NCI-H345 (cell line): ENCODE measurements at regions not wholly inside any gene's neighbourhood (a gene's known extent, or its start where the extent isn't known, plus 50 kb on each side); places are given as distances from the start of the nearest gene placed in this dataset.
A peak's percentile ranks its signal among the peaks of the same experiment; 100 is the strongest.

ENCODE experiments used
- DNase-seq: peaks from one replicate; lab custom pipeline; 2025; lab: John Stamatoyannopoulos, UW

DNA sequence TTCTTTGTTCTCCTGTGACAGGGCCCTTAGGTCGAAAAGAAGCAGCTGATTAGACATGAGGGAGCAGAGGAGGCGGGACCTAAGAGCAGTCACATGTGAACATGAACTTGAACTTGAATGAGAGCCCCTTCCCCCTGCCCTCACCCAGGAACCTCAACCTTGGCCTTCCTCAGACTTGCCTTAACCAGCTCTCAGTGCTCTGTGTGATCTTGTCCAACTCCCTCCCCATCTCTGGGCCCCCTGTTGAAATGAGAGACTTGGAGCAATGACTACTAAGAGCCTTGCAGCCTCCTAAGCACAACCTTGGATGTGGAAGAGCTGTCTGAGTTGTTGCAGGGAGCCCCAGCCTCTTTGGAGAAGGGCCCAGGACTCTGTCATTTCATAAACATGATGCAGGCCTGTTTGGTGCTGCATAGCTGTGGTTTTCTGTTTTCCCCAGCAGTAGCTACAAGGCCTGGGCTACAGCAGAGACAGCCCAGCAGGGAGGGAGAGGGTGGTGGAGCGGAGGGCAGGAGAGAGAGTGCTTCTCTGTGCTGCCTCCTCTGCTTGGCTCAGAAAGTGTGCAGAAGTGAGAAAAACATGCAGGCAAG lies 123.9 kb upstream of the ZMIZ1 start:
- no peak for DNase-seq

DNA sequence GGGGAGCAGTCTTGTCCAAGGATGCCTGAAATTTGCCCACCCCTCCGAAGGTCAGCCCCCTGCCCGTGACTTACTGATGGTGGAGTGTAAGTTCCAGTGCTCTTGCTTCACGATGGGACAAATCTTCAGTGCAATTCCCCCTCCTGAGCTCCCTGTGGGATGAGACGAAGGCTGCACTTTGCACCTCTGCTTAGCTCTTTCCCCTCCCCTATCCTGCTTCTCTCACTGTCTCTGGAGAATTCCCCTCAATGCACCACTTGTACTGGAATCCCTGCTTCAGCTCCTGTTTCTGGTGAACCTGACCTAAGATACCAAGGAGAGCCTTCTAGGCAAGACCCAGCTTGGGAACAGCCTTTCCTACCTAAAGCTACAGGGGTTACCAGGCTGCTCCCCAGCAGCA lies 122.9 kb upstream of the ZMIZ1 start:
- no peak for DNase-seq

DNA sequence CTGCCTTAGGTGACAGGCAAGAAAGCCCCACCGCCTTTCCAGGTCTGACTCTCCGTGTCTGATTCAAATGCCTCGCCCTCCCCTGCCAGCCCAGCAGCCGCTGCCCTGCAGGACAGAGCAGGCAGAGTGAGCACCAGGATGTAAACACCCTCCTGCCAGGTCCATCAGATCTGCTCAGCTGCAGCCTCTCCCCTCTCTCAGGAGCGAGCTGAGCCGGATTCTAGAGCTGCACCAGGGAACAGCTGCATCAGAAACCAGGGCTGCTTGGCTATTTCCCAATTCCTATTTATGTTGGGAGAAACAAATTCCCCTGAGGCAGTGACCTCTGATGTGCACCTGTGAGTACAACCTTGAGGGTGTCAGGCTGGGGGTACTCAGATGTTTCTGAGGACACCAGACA lies 121.5 kb upstream of the ZMIZ1 start:
- peak; percentile 51 for DNase-seq

DNA sequence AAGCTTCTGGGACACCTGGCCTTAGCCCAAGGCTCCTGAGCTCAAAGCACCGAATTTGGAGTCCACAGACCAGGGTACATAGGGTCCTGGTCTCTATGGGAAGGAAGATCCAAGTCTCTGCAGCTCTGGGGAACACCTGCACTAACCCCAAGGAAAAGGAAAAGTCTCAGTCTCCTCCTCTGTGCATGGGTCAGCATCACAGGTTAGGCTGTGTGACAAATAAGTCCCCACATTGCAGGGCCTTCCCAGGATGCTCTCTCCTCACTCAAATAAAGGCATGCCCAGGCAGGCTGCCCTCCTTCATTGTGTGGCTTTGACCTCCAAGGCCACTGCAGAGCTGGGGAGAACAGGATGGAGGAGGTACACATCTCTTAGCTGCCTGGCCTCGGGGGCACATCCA lies 121.0 kb upstream of the ZMIZ1 start:
- DNase-seq = no peak

- DNase-seq = no peak
Measured at GRCh38 chr10:78948621-78949030, 120.1 kb upstream of the ZMIZ1 start.

- peak; percentile 53 for DNase-seq
Measured at GRCh38 chr10:78950656-78951587, 117.8 kb upstream of the ZMIZ1 start.

- no peak for DNase-seq
Measured at GRCh38 chr10:78952030-78952429, 116.7 kb upstream of the ZMIZ1 start.

GRCh38 chr10:78952686-78953085 lies 116.1 kb upstream of the ZMIZ1 start:
- DNase-seq = no peak

DNA sequence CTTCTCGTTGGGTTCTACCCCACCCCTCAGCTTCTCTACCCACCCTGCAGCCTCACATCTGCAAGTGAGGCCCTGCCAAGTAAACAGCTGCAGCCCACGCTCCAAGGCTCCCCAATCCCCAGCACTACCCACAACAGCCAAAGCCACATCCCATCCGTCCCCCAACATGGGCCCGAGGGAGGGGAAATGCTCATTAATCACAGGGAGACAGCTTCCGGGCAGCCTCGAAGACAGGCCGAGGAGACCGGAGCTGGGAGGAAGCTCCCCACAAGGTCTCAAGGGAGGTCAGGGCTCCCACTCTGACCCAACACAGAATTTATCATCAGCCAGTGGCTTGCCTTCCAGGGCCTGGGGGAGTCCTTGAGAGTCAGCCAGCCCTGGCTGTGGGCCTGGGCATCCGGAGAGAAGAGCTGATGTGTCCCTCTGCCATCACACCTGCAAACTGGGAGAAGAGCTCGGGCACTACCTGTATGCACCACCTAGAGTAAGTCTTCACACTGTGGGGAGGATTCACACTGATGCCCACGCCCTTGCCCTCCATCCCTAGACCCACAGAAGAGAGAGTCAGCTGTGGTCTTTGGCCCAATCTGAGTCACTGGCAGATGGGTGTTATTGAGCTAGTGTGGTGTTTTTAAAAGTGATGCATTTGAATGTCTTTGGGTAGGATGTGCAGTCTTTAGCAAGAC lies 115.5 kb upstream of the ZMIZ1 start:
- DNase-seq = no peak

- DNase-seq = no peak
Measured at GRCh38 chr10:78953799-78954297, 114.9 kb upstream of the ZMIZ1 start.

- no peak for DNase-seq
Measured at GRCh38 chr10:78954689-78955088, 114.1 kb upstream of the ZMIZ1 start.

GRCh38 chr10:78955206-78955605 lies 113.6 kb upstream of the ZMIZ1 start:
- no peak for DNase-seq

DNA sequence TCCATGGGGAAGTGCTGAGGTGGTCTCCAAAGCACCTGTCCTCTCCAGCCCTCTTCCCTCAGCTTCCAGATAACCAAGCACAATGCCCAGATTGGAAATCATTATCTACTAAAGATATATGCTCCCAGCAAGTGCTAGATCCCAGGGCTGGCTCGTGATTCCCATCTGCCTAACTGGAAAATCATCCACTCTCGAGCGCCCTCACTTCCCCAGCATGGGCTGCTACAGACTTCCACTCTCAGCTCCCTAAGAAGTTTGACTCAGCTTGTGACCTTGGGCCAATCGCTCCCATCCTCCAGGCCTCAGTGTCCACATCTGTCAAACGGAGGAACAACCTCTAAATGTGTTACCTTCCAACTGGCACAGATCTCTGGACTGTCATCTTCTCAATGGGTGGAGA lies 112.4 kb upstream of the ZMIZ1 start:
- DNase-seq = no peak

- no peak for DNase-seq
Measured at GRCh38 chr10:78957471-78958039, 111.2 kb upstream of the ZMIZ1 start.

GRCh38 chr10:78959217-78959923 lies 109.4 kb upstream of the ZMIZ1 start:
- no peak for DNase-seq

DNA sequence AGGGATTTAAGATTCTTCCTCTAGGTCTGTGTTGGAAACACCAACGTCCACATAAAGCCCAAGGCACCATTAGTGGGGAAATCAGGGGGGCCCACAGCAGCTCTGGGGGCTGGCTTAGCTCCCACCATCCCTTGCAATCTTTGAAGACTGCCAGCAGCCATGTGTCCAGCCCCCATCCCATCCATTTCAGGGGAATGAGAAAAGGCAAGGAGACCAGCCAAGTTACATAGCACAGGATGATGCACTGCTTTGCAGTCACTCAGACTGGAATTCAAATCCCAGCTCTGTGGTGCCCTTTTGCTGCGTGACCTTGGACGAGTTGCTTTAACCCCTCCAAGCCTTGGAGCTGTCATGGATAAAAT lies 108.9 kb upstream of the ZMIZ1 start:
- DNase-seq = no peak

DNA sequence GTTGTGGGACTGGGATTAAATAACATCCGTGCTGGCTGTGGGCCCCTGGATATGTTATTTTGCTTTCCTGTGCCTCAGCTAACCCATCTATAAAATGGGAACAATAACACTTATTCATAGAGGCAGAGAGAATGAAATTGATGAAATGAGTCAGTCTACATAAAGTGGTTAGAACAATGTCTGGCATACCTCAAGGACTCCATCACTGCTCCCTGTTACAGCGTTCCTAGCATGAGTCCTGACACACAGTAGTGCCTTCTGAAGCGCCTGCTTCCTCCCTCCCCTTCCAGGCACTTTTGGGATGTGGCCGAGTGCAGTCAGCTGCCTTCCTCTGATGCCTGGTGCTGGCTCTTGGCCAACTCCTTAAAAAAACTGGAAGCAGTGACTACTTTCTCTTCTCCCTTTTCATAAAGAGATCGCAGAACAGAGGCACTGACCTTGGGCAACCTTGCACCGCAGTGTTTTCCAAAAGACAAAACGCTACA lies 108.4 kb upstream of the ZMIZ1 start:
- DNase-seq = peak; percentile 62

DNA sequence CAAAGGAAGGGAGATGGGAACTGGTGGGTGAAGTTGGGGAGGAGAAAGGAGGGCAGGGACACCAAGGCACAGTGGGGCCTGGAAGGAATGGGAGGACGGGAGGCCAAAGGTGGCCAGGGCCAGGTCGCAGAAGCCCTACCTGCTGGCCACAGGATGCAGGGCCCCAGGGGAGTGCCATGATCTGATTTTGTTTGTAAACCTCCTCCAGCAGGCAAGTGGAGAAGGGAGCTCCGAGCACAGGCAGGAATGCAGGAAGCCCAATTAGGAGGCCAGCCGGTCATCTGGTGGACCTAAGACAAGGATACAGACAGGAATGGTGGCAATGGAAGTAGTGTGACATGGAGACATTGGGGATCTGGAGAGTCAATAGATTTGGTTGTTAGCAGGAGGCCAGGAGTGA lies 107.0 kb upstream of the ZMIZ1 start:
- no peak for DNase-seq

DNA sequence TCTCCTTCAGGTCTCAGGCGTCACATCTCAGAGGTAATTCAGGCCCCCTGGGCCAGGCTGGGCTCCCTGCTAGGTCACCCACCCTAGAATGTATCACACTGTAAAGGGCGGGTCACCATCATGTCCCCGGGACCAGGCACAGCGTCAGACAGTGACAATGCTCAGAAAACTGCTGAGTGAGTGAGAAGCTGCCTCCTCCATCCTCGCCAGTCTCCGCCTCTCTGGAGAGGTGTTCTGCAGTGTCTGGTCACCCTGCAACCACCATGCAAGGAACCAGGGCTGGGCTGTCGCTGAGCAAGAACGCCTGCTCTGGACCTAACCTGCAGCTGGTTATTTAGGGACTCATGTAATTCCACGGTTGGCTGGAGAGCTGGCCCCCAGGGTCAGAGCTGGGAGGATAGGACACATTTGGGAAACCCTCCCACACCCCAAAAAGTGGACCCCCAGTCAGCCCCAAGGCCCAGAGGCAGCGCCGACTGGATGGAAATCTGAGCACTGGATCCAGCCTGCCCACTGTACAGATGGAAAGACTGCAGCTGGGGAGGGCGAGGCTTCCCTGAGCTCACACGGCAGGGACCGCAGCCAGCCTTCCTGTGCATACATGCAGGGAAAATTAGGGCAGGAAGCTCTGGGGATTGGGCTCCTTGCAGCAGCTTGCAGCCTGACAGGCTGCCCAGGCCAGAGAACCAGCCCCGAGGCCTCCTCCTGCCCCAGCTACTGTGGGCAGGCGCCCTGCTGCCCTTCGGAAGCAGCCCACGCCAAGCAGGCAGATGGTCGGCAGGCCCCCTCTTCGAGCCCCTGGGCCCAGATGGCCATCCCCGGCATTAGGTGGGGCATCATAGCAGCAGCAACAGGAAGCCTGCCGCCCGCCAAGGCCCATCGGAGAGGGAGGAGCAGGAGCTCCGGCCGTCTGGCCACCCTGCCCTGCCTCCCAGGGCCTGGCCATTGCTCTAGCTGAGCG lies 105.4 kb upstream of the ZMIZ1 start:
- no peak for DNase-seq

- no peak for DNase-seq
Measured at GRCh38 chr10:78964274-78964951, 104.4 kb upstream of the ZMIZ1 start.
